ENCODE measurements at regions not wholly inside any gene's neighbourhood (a gene's known extent, or its start where the extent isn't known, plus 50 kb on each side); places are given as distances from the start of the nearest gene placed in this dataset.

DNA sequence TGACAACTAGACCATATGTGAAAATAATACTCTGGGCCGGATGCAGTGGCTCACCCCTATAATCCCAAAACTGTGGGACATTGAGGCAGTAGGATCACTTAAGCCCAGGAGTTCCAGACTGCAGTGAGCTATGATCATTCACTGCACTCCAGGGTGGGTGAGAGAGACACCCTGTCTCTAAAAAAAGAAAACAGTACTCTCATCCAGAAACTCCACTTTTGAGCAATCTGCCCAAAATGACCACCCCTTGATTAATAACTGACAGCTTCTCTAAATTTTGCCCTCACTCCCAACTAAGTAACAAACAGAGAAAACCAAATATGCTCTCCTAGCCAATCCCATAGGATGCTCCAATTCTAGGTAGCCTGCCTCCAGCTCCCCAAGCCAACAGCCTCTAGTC is 62.5 kb upstream of the AKR1E2 start:
- TF ChIP-seq GATA3 (IDR thresholded peaks at IDR 0.05; ENCODE audit: low read depth, low read length): no peak
- no peak for TF ChIP-seq GATA2 (IDR thresholded peaks at IDR 0.05; ENCODE audit: low read depth, low read length)

All from SH-SY5Y (cell line).